Epidermal melanocyte (primary cell): ENCODE measurements at regions not wholly inside any gene's neighbourhood (a gene's known extent, or its start where the extent isn't known, plus 50 kb on each side); places are given as distances from the start of the nearest gene placed in this dataset.

Experiments used
- DNase-seq: peaks from one replicate; pipeline ENCODE4 v3.0.0; 2011; ENCODE audit warnings: low spot score; ENCODE audit not compliant: insufficient read length

- DNase-seq: no peak
These were observed 373.0 kb upstream of the SLITRK1 start for GRCh38 chr13:84255226-84255797.

- no peak for DNase-seq
These were observed 367.2 kb upstream of the SLITRK1 start for GRCh38 chr13:84249463-84249862.

GRCh38 chr13:84243340-84243739 lies 361.1 kb upstream of the SLITRK1 start:
- no peak for DNase-seq

- DNase-seq: no peak
These were observed 356.8 kb upstream of the SLITRK1 start for GRCh38 chr13:84239032-84239431.

GRCh38 chr13:84238381-84238780 lies 356.1 kb upstream of the SLITRK1 start:
- no peak for DNase-seq

GRCh38 chr13:84237143-84237542 lies 354.9 kb upstream of the SLITRK1 start:
- DNase-seq: no peak

- no peak for DNase-seq
These were observed 352.1 kb upstream of the SLITRK1 start for GRCh38 chr13:84234416-84234815.

- DNase-seq: no peak
These were observed 348.3 kb upstream of the SLITRK1 start for GRCh38 chr13:84230568-84230967.

GRCh38 chr13:84211048-84211447 lies 328.8 kb upstream of the SLITRK1 start:
- no peak for DNase-seq

GRCh38 chr13:84208246-84208910 lies 326.1 kb upstream of the SLITRK1 start:
- no peak for DNase-seq

- no peak for DNase-seq
These were observed 325.2 kb upstream of the SLITRK1 start for GRCh38 chr13:84207509-84207908.

- DNase-seq: no peak
These were observed 318.7 kb upstream of the SLITRK1 start for GRCh38 chr13:84200971-84201370.

GRCh38 chr13:84192125-84192524 lies 309.9 kb upstream of the SLITRK1 start:
- no peak for DNase-seq

- DNase-seq: no peak
These were observed 308.9 kb upstream of the SLITRK1 start for GRCh38 chr13:84191139-84191538.

GRCh38 chr13:84187626-84188025 lies 305.4 kb upstream of the SLITRK1 start:
- no peak for DNase-seq

GRCh38 chr13:84139561-84140158 lies 257.4 kb upstream of the SLITRK1 start:
- DNase-seq: no peak

- no peak for DNase-seq
These were observed 255.0 kb upstream of the SLITRK1 start for GRCh38 chr13:84137292-84137691.

GRCh38 chr13:84136582-84136981 lies 254.3 kb upstream of the SLITRK1 start:
- no peak for DNase-seq

- DNase-seq: no peak
These were observed 250.2 kb upstream of the SLITRK1 start for GRCh38 chr13:84132491-84132890.

- no peak for DNase-seq
These were observed 249.0 kb upstream of the SLITRK1 start for GRCh38 chr13:84131249-84131648.

GRCh38 chr13:84130495-84131114 lies 248.3 kb upstream of the SLITRK1 start:
- DNase-seq: no peak

GRCh38 chr13:84129966-84130365 lies 247.7 kb upstream of the SLITRK1 start:
- no peak for DNase-seq
